ENCODE measurements at regions not wholly inside any gene's neighbourhood (a gene's known extent, or its start where the extent isn't known, plus 50 kb on each side); places are given as distances from the start of the nearest gene placed in this dataset.

DNA sequence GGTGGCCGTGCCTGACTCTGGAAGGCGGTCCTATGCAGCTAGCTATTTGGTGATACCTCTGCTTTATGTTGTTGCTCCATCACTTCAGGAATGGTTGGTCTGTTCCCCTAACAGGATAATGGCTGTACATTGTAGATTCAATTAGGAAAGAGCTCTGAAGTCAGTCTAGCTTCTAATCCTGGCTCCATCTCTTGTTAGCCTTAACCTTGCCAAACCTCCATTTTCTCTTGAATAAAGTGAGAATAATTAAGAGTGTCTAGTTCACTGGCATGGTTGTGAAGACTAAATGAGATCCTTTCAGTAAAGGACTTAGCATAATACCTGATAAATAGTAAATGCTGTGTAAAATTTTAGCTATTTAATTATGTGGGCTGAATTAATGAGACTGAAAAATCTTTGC is 262.5 kb upstream of the ARHGAP20 start:
- DNase-seq = no peak

- DNase-seq = no peak
These were observed 261.3 kb upstream of the ARHGAP20 start for GRCh38 chr11:110973401-110973980.

GRCh38 chr11:110972640-110973039 is 260.4 kb upstream of the ARHGAP20 start:
- DNase-seq = no peak

GRCh38 chr11:110972106-110972505 is 259.9 kb upstream of the ARHGAP20 start:
- DNase-seq = no peak

- no peak for DNase-seq
These were observed 258.9 kb upstream of the ARHGAP20 start for GRCh38 chr11:110971140-110971539.

DNA sequence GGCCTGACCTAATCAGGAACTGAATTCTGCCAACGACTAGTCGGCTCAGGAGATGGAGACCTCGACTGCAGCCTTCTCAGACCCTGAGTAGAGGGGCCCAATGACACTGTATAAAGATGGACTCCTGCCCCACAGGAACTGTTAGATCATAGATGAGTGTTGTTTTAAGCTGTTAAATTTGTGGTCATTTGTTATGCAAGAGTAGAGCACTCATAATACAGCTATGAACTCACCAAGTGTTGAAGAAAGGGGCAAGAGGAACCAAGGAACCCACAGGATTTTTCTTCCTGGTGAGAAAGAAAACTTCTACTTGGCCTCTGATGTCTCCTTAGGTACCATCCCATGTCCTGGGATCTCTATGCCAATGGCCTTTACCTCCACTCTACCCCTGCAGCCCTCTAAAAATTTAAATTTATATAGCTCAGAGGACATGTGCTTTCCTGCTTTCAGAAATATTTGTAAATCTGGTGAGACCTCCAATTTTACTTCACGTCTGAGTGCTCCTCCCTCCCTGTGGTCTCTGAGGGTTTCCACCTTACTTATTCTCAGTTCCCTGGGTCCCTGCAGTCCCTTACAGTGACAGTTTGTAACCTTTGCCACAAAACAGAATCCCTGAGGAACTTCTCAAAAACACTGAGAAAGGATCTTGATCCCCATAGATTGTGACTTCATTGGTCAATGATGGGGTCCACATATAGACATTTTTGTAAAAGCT is 256.3 kb upstream of the ARHGAP20 start:
- no peak for DNase-seq

DNA sequence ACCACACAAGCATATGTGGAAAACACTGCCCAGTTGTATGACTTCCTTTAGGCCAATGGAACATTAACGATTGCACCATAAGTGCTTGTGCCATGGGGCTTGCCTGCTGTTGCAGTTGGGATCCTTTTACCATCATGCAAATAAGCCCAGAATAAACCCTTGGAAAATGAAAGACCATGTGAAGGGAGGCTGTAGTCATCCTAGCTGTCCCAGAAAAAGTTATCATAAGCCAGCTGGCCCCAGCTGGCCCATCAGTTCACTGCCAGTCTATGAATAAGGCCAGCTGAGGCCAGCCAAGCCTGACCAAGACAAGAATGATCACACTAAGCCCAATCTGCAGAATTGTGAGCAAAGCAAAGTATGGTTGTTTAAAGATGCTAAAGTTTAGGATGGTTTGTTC is 253.9 kb upstream of the ARHGAP20 start:
- DNase-seq = no peak

- no peak for DNase-seq
These were observed 250.7 kb upstream of the ARHGAP20 start for GRCh38 chr11:110962921-110963320.

DNA sequence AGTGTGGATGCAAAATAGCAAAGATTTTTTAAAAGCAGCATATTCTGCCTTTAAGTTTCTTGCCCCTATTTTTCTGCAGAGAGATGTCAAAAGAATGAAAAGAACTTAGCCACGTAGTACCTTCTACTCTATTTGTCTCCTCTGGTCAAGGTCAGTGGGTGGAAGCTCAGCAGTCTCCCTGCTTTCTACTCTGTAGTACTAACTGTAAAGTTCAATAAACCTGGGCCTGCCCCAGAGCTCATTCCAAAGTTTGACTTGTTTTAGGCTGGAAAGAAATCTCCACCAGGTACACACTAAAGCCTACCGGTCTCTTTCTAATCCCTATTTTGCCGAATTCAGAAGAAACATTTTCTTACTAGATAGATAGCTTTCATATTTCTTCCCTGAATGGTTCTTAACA is 247.9 kb upstream of the ARHGAP20 start:
- no peak for DNase-seq

DNA sequence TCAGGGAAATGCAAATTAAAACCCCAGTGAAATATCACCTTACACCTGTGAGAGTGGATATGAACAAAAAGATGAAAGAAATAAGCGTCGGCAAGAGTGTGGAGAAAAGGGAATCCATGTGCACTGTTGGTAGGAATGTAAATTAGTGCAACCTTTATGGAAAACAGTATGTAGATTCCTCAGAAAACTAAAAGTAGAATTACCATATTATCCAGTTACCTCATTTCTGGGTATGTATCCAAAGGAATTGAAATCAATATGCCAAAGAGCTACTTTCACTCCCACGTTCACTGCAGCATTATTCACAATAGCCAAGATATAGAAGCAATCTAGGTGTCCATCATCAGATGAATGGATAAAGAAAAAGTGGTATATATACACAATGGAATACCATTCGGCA is 246.0 kb upstream of the ARHGAP20 start:
- DNase-seq = no peak

GRCh38 chr11:110955776-110956175 is 243.5 kb upstream of the ARHGAP20 start:
- DNase-seq = no peak

- no peak for DNase-seq
These were observed 239.8 kb upstream of the ARHGAP20 start for GRCh38 chr11:110951950-110952503.

DNA sequence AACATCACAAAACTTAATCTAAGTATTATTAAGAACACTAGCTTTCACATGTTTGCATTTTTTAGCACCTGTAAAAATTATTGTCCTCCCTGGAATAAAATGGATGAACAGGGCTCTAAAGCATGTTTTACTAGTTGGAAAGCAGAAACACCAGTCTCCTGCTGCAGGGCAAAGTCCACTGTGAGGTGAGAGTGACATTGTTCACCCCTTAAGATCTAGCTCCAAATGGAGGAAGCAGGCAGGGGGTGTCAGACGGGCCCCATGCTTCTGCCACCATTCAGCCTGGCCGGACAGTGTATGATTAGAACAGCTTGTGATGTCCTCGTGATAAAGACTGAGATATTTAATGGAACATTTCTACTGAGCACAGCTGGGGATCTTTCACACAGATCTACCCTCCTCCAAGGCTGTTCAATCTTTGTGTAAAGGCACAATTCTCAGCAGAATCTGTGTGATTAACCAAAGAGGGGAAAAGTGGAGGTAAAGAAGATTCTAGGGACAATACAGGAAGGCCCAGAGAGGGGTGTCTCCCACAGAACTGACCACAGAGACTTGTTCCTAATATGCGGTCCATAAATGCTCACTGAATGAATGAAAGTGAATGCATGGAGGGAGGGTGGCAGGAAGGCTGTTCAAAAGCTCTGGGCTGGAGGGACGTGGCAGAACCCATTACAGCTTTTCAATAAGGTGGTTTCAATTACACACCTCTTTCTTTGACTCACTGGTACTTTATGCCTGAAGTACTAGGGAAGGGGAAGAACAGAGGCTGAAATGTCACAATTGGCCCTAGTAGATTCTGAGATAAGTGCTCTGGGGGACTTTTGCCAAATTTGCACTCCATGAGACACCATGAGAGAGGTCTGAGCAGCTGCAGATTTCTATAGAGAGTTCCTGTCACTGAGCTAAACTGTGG is 239.1 kb upstream of the ARHGAP20 start:
- no peak for DNase-seq

- DNase-seq = no peak
These were observed 235.9 kb upstream of the ARHGAP20 start for GRCh38 chr11:110948112-110948511.

DNA sequence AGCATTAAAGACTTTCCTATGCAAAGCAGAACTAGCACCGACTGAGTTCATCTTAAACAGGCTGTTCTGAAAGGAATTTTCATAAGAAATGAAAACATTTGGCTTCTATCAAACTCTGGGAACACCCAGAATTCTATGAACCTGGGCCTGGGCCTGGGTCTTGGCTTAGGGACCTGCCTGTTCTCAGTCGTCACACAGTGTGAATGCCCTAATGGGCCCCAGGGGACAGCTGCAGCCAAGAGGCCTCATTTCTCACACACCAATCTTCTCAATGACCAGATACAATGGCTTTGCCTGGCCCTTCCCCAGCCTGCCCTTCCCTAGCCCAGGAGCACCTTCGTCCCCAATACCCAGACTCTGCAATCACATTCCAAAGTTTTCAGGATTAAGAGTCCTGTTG is 234.9 kb upstream of the ARHGAP20 start:
- no peak for DNase-seq

DNA sequence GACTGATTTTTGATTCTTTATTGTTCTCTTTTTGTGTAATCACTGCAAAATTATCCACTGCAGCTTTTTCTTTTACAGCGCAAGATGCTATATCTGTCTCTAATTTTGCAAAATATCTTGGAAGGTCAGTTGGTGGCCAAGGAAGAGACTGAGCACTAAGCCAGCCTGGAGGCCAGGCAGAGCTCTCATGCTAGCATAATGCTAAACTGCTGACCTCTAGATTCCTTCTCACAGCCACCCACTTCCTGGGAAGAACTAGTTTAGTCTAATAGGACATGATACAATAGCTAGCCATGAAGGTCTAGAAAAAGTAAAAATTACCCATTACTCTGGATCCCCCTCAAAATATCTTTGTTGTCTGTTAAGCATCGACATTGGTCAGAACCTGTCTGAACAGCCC is 227.2 kb upstream of the ARHGAP20 start:
- no peak for DNase-seq

DNA sequence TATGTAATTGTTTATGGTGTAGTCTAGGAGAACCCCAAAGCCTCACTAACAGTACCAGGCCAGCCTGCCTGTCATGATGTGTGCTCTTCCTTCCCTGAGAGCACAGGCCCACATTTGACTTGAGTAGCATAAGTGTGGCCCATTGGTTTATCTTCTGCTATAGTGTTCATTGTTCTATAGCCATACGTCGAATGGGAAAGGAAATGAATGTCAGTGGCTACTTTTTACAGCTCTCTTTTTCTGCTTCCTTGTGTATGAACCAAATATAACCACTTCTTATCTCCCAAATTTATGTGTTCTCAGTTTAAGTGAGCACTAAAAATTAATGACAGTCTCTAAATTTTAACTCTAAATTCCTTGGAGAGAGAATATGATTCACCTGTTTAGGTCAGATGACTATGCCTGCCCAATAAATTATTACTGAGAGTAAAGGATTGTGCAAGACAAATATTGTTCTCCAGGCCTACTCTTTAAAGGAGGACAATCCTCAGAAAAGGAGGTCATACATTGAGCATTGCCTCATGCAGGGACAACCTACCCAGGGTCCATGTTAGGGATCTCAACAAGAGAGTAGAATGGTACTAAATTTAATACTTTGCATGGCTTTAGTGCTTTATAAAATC is 222.9 kb upstream of the ARHGAP20 start:
- no peak for DNase-seq

DNA sequence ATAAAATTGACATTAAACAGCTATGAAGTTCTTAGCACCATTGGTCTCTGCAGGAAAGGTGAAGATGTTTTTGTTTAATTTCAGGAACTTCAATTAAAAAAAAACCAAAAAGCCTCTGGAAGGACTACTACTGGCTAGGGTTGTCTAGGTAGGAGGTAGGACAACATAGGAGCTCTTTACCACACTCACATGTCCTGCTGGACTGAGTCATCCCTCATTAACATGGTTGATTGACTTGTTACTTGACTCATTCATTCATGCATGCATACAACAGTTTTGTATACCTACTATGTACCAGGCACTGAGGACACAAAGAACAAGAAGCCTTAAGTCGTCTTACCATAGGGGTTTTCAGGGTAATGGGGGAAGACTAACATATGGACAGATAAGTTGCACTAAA is 216.9 kb upstream of the ARHGAP20 start:
- DNase-seq = no peak

GRCh38 chr11:110928391-110928790 is 216.2 kb upstream of the ARHGAP20 start:
- DNase-seq = peak; percentile 49 to 80

DNA sequence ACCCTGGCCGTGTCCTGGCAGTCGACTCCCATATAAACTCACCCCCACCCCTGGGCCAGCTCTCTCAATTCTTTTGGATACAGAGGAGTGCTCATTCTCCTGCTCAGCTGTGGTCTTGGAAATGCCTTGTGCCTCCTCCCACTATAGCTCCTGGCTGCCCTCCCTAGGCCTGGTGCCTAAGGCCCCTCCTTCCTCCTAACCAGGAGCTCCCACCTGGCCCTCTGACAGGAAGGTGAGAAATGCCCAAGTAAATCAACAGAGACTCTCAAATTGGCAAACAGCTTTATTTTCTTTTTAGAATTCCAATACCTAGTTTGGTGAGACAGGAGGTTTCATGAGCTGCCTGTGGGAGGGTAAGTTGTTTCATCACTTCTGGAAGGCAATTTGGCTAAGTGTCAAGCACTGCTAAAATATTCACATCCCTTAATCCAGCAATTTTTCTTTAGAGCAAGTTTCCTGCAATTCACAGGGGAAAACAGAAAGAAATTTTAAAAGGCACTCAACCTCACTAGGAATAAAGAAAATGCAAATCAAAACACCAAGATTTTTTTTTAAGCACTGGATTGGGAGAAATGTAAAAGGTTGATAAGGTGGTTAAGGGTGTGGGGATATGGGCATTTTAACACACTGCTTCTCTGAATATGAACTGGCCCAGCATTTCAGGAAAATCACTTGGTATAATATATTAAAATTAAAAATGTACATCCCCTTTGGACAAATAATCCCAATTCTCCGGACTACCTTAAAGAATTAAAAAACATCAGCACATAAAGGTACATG is 209.7 kb upstream of the ARHGAP20 start:
- DNase-seq = no peak

GRCh38 chr11:110919241-110919922 is 207.1 kb upstream of the ARHGAP20 start:
- no peak for DNase-seq

DNA sequence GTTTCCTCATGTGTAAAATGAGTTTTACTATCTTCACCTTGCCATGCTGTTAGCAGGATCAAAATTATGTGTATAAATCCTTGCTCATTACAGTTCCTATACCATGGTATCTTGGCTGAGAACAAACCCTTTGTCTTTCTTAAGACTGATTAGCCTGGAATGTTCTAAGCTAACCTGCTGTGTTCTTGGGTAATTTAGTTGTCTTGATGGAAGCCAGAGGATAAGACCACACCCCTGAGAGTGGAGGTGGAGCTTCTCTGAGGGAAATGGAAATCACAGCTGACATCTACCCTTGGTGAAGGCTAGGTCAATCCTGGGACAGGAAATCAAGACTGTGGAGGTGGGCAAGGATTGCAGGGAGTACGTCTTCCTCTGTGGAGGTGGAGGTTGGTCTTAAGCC is 206.1 kb upstream of the ARHGAP20 start:
- DNase-seq = no peak

Measured in NCI-H524 (cell line).